ENCODE measurements at regions not wholly inside any gene's neighbourhood (a gene's known extent, or its start where the extent isn't known, plus 50 kb on each side); places are given as distances from the start of the nearest gene placed in this dataset.

GRCh38 chr6:114785235-114786127 is 442.7 kb upstream of the HS3ST5 start (continued):
- TF ChIP-seq TCF12 (IDR thresholded peaks at IDR 0.05; ENCODE audit: low read depth, low read length) (no peak), ELK1 (IDR thresholded peaks at IDR 0.05; ENCODE audit: low read depth, low read length) (no peak), NFIC (IDR thresholded peaks at IDR 0.05; ENCODE audit: low read depth, low read length) (no peak), ZNF207 (IDR thresholded peaks at IDR 0.05; ENCODE audit: borderline replicate concordance) (no peak), MEF2B (IDR thresholded peaks at IDR 0.05; ENCODE audit: partially characterized antibody, poor library complexity, severe bottlenecking) (peak; percentile 74), MLLT1 (IDR thresholded peaks at IDR 0.05) (peak; percentile 92), ATF7 (IDR thresholded peaks at IDR 0.05; ENCODE audit: low read depth) (peak; percentile 61; the same call in 1 of the 2 replicates), SPI1 (IDR thresholded peaks at IDR 0.05; ENCODE audit: borderline replicate concordance, insufficient read depth, low read depth, low read length) (no peak), ZNF384 (IDR thresholded peaks at IDR 0.05; ENCODE audit: borderline replicate concordance, low read depth, low read length) (no peak), RB1 (IDR thresholded peaks at IDR 0.05; ENCODE audit: borderline replicate concordance) (no peak), IKZF2 (IDR thresholded peaks at IDR 0.05) (no peak; a peak in 2 of 4 replicates), SIN3A (IDR thresholded peaks at IDR 0.05; ENCODE audit: low read depth, low read length) (no peak), ZZZ3 (IDR thresholded peaks at IDR 0.05; ENCODE audit: control insufficient read depth, insufficient read length, low read depth) (no peak), NBN (IDR thresholded peaks at IDR 0.05) (0 out of 2 replicates have a peak, but pooled peaks have one; percentile 27), EP300 (IDR thresholded peaks at IDR 0.05; ENCODE audit: borderline replicate concordance in 1 of 2, control insufficient read depth in 1 of 2, low read depth in 2 of 2, low read length in 2 of 2) (no peak)
- TF ChIP-seq, protein P1, sequence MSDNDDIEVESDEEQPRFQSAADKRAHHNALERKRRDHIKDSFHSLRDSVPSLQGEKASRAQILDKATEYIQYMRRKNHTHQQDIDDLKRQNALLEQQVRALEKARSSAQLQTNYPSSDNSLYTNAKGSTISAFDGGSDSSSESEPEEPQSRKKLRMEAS (IDR thresholded peaks at IDR 0.05; ENCODE audit: low read depth, low read length), result no peak
- TF ChIP-seq, protein P2, sequence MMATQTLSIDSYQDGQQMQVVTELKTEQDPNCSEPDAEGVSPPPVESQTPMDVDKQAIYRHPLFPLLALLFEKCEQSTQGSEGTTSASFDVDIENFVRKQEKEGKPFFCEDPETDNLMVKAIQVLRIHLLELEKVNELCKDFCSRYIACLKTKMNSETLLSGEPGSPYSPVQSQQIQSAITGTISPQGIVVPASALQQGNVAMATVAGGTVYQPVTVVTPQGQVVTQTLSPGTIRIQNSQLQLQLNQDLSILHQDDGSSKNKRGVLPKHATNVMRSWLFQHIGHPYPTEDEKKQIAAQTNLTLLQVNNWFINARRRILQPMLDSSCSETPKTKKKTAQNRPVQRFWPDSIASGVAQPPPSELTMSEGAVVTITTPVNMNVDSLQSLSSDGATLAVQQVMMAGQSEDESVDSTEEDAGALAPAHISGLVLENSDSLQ (IDR thresholded peaks at IDR 0.05), result no peak
- TF ChIP-seq, protein P3, sequence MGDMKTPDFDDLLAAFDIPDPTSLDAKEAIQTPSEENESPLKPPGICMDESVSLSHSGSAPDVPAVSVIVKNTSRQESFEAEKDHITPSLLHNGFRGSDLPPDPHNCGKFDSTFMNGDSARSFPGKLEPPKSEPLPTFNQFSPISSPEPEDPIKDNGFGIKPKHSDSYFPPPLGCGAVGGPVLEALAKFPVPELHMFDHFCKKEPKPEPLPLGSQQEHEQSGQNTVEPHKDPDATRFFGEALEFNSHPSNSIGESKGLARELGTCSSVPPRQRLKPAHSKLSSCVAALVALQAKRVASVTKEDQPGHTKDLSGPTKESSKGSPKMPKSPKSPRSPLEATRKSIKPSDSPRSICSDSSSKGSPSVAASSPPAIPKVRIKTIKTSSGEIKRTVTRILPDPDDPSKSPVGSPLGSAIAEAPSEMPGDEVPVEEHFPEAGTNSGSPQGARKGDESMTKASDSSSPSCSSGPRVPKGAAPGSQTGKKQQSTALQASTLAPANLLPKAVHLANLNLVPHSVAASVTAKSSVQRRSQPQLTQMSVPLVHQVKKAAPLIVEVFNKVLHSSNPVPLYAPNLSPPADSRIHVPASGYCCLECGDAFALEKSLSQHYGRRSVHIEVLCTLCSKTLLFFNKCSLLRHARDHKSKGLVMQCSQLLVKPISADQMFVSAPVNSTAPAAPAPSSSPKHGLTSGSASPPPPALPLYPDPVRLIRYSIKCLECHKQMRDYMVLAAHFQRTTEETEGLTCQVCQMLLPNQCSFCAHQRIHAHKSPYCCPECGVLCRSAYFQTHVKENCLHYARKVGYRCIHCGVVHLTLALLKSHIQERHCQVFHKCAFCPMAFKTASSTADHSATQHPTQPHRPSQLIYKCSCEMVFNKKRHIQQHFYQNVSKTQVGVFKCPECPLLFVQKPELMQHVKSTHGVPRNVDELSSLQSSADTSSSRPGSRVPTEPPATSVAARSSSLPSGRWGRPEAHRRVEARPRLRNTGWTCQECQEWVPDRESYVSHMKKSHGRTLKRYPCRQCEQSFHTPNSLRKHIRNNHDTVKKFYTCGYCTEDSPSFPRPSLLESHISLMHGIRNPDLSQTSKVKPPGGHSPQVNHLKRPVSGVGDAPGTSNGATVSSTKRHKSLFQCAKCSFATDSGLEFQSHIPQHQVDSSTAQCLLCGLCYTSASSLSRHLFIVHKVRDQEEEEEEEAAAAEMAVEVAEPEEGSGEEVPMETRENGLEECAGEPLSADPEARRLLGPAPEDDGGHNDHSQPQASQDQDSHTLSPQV (IDR thresholded peaks at IDR 0.05), result no peak
